GM06990 (cell line): ENCODE measurements at regions not wholly inside any gene's neighbourhood (a gene's known extent, or its start where the extent isn't known, plus 50 kb on each side); places are given as distances from the start of the nearest gene placed in this dataset.

Experiments
- DNase-seq: peaks from one replicate; pipeline ENCODE4 v3.0.0-alpha.2; 2011; ENCODE audit not compliant: insufficient read length; ENCODE audit errors: extremely low read depth
- H3K27me3 ChIP-seq: replicated peaks from 2 replicates; pipeline ENCODE4 v1.6.0; 2011; ENCODE audit warnings: low read length; ENCODE audit not compliant: control insufficient read depth, insufficient read depth
- H3K36me3 ChIP-seq: 2 replicates; pipeline ENCODE4 v1.5.1; 2011; ENCODE audit warnings: low read length; ENCODE audit not compliant: control insufficient read depth, insufficient read depth
- H3K4me3 ChIP-seq: replicated peaks from 2 replicates; pipeline ENCODE4 v1.5.1; 2011; ENCODE audit warnings: low read depth, mild to moderate bottlenecking, control low read depth, low read length
- CTCF ChIP-seq: IDR thresholded peaks from 2 replicates; pipeline ENCODE4 v1.5.1; 2011; ENCODE audit warnings: low read length, control low read depth, mild to moderate bottlenecking, inconsistent platforms; ENCODE audit not compliant: insufficient read depth, poor library complexity, severe bottlenecking

GRCh38 chr16:65618931-65619330 lies 497.1 kb upstream of the CDH11 start:
- TF ChIP-seq CTCF = no peak
- Histone ChIP-seq H3K36me3 (no peaks in the 10 kb centered on the region), H3K27me3 (no peaks in the 10 kb centered on the region), H3K4me3 (no peak overlapping the region)
- DNase-seq = no peak

GRCh38 chr16:65618333-65618732 lies 496.5 kb upstream of the CDH11 start:
- Histone ChIP-seq H3K4me3 (no peak overlapping the region), H3K27me3 (no peaks in the 10 kb centered on the region), H3K36me3 (no peaks in the 10 kb centered on the region)
- DNase-seq = no peak
- TF ChIP-seq CTCF = no peak

GRCh38 chr16:65617421-65617820 lies 495.6 kb upstream of the CDH11 start:
- TF ChIP-seq CTCF = no peak
- no peak for DNase-seq
- no peaks in the 10 kb centered on the region for H3K27me3 ChIP-seq
- no peak overlapping the region for H3K4me3 ChIP-seq
- no peaks in the 10 kb centered on the region for H3K36me3 ChIP-seq

GRCh38 chr16:65608455-65608854 lies 486.6 kb upstream of the CDH11 start:
- H3K36me3 ChIP-seq = no peaks in the 10 kb centered on the region
- no peak for TF ChIP-seq CTCF
- H3K4me3 ChIP-seq = no peak overlapping the region
- no peak for DNase-seq
- H3K27me3 ChIP-seq = no peaks in the 10 kb centered on the region

GRCh38 chr16:65604771-65605170 lies 482.9 kb upstream of the CDH11 start:
- DNase-seq = no peak
- no peaks in the 10 kb centered on the region for H3K36me3 ChIP-seq
- no peak for TF ChIP-seq CTCF

GRCh38 chr16:65601781-65602180 lies 479.9 kb upstream of the CDH11 start:
- Histone ChIP-seq H3K27me3 (no peaks in the 10 kb centered on the region), H3K36me3 (no peaks in the 10 kb centered on the region), H3K4me3 (no peak overlapping the region)
- TF ChIP-seq CTCF = no peak
- no peak for DNase-seq

More at GRCh38 chr16:65604771-65605170, 482.9 kb upstream of the CDH11 start:
- Histone ChIP-seq H3K4me3 (no peak overlapping the region), H3K27me3 (no peaks in the 10 kb centered on the region)
